ENCODE measurements at regions not wholly inside any gene's neighbourhood (a gene's known extent, or its start where the extent isn't known, plus 50 kb on each side); places are given as distances from the start of the nearest gene placed in this dataset.

- TF ChIP-seq CTCF (IDR thresholded peaks at IDR 0.05) = no peak
- TF ChIP-seq POLR2A (IDR thresholded peaks at IDR 0.05) = no peak
Observed at GRCh38 chr1:222377428-222378088, 170.3 kb downstream of the HHIPL2 start.

All from sigmoid colon (tissue), 3 donors.